ENCODE measurements at regions not wholly inside any gene's neighbourhood (a gene's known extent, or its start where the extent isn't known, plus 50 kb on each side); places are given as distances from the start of the nearest gene placed in this dataset.
A peak's percentile ranks its signal among the peaks of the same experiment; 100 is the strongest.

DNA sequence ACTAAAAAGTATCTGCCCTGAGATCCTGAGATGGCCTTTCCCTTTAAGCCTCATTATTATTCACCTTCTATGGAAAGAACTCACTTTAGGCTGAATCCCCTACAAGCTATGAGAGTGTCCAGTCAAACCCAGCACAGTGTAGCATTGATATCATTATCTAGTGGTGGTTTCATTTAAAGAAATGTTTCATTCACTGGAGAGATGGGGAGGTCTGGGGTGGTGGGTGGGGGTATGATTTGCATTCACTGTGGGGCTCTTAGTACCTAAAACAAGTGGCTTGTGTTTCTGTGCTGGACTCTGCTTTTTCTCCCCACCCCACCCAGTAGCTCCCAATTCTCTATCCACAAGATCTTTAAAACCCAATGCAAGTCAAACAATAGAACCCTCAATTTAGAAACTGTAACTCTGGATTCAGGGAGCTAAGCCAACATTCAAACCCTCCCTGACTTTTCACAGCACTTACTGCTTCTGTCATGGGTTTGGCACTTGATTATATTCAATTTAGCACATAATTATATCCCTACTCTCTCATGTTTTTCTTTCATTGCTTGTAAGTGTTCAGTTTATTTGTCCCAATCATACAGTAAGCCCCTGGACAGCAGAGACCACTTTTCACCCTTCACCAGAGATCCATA is 310.5 kb upstream of the THBS1 start:
- peak; percentile 53 for DNase-seq (ENCODE audit: low read depth)

DNA sequence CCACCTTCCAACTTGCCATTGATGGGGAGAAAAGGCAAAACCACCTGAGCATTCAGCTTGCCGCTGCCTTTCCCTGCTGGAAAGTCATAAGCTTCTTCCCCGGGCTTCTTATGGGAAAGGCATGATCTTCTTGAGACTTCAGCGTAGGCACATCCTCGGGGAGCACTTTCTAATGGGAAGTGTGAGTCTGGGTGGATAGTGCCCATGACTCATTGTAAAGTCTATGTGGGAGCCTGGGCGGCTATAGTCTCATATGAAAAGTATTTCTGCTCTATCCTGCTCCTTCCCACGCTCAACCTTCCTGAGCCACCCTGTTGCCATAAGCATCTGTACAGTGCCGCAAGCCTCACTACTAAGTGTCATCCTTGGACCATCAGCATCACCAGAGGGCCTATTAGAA is 309.9 kb upstream of the THBS1 start:
- DNase-seq (ENCODE audit: low read depth) = peak; percentile 98

GRCh38 chr15:39272901-39273300 is 308.0 kb upstream of the THBS1 start:
- DNase-seq (ENCODE audit: low read depth) = no peak

DNA sequence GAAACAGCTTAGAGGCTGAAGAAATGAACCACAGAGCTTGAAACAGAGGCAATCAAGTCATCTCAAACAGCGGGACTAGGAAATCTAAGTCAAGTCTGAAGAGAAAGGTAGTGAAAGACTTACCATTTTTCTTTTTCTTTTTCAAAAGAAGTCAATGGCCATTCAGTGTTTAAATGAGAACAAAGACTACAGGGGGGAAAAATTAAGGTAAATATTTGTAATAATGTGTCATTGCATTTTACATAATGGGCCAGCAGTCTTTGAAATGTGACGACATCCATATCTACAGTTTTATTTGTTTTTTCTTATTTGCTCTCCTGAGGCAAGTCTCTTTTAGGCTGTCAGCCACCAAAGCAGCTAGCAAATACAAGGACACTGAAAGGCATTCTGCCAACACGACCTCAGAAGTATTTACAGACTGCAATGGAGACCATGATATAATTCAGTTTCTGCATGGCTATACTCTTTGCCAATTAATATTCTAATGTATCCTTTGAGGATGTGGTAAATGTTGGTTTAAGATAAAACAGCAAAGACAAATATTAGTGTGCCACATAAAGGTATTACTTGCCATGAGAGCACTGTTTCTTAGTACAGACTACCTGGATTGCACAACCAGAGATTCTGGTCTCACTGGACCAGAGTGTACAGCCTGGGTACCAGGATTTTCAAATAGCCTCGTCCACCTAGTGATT is 307.0 kb upstream of the THBS1 start:
- DNase-seq (ENCODE audit: low read depth) = peak; percentile 57

DNA sequence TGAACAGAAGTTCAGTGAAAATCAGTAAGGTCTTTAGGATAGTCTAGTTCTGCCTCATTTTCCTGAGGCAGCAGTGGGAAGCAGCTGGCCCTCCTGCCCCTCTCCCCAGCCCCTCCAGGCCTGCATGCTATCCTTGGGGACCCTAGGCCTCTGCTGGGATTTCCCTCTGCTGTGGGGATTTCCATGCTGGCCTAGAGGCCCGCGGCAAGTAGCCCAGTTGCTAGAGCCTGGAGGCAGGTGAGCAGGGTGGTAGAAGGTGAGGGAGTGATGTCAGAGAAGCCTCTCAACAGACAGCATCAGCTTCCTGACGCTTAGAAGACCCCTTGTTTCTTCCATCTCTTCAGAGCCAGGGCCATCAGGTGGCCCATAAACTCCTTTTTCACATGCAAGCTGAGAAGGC is 305.8 kb upstream of the THBS1 start:
- DNase-seq (ENCODE audit: low read depth) = no peak

GRCh38 chr15:39279311-39279710 is 301.6 kb upstream of the THBS1 start:
- no peak for DNase-seq (ENCODE audit: low read depth)

DNA sequence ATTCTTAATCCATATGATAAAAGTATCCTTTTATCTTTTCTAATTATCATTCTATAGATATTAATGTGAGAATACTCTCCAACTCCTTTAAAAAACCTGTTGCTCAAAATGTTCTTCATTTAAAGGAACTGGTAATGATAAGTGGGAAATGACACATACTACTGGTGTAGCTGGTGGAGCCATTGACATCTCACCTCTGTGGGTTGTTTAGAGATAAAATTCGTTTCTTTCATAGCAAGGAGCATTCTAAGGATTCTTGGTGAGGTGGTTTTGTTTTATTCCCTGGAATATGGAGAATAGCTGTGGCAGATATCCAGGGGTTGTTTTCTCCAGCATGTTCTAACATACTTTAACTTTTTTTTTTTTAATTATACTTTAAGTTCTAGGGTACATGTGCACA is 299.8 kb upstream of the THBS1 start:
- peak; percentile 49 for DNase-seq (ENCODE audit: low read depth)

GRCh38 chr15:39282663-39283208 is 298.1 kb upstream of the THBS1 start:
- peak; percentile 87 for DNase-seq (ENCODE audit: low read depth)

GRCh38 chr15:39283531-39283930 is 297.3 kb upstream of the THBS1 start:
- DNase-seq (ENCODE audit: low read depth) = peak; percentile 70

DNA sequence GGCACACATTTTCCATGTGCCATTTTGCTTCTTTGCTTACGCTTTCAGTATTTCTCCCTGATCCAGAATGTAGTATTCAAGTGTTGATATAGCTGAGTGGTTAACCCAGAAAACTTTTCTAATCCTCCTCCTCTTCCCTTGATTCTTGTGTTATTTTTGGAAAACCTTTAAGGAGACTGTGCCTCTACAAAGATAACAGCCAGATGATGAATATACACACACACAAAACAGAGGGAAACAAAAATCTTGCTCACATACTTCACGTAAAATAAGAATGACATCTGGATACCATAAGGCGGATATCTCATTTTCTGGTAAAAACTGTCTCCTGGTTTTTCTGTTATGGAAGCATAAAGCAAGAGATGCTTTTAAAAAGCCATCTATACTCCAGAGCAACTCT is 295.8 kb upstream of the THBS1 start:
- DNase-seq (ENCODE audit: low read depth) = peak; percentile 71

DNA sequence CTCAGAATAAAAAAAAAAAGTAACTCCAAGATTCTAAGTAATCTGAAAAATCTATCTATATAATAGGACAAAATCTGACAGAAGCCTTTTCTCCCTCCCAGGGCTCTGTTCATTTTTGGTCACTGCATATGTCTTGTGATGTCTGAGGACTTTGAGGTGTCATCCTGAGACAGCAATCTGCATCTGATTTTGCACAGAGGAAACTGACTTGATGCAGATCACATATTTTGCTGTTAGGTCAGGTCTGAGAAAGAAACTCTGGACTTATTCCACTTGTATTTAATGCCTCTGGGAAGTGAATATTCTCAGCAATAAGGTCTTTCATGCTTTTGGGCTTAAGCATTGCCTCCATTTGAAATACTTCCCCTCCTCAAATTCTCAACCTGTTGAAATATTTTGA is 295.2 kb upstream of the THBS1 start:
- no peak for DNase-seq (ENCODE audit: low read depth)

- peak; percentile 46 for DNase-seq (ENCODE audit: low read depth)
These were observed 294.2 kb upstream of the THBS1 start for GRCh38 chr15:39286706-39287105.

DNA sequence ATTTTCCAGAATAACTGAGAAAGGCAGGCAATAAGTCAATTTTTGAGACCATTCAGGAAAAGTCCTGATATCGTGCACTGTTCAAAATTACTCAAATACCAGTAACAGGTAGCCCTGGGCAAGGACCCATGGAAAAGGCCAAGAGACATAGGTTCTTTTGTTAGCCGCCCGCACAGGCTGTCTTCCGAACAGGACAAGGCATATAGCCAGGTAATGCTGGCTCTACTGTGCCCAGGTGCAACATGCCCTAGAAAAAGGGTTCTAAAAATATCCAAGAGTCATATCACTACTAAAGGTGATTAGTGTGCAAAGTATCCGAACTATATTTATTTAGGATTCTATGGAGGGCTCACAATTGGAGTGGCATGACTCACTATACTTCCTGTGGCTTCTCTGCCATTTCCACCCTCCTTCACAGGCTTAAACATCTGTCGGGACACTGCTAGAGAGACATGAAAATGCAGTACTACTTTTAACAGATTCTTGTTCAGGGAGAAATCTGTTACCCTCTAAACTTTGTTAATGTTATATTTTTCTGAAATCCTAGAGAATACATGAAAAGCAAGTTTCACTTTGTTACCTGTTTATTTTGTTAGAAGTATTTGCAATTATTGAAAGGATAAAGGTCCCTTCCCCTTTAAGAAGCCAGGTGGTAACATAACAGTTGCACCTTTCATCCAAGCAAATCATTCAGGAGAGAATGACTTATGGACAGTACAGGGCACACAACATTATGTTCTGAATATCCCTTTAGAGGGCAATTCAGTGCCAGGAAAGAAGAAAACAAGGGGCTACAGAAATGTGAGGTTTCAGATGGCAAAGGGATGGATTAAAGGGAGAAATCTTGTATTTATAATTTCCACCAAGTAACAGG is 293.3 kb upstream of the THBS1 start:
- DNase-seq (ENCODE audit: low read depth) = peak; percentile 83

DNA sequence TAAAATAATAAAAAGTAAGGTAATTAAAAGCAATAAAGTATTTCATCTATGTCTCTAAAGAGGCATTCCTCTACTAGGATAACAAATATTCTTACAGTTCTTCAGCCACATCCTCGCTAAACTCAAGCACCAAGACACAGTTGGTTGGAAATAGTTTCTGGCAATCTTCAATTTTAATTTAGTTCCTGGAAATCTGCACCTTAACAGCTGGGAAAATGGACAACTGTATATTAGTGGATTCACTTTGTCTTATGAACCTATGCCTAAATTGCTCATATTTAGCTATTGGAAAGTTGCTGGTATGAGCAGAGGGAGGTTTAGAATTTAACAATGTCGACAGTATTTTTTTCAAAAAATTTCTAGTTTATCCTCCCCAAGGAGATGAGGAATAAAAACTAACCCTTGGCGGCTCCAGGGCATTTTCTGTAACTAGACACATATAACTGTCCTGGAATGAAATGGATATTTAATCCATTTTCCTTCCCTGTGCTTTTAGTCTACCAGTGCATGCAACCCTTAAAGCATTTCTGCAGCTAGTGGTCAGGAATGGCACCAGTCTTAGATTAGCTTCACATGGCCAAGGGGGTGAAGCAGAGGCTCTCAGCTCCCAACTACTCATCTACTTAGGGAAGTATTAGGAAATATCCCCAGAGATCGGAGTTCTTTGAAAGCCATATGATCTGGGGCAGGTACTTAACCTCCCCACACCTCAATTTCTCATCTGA is 290.0 kb upstream of the THBS1 start:
- DNase-seq (ENCODE audit: low read depth) = no peak

GRCh38 chr15:39291690-39292089 is 289.2 kb upstream of the THBS1 start:
- DNase-seq (ENCODE audit: low read depth) = no peak

DNA sequence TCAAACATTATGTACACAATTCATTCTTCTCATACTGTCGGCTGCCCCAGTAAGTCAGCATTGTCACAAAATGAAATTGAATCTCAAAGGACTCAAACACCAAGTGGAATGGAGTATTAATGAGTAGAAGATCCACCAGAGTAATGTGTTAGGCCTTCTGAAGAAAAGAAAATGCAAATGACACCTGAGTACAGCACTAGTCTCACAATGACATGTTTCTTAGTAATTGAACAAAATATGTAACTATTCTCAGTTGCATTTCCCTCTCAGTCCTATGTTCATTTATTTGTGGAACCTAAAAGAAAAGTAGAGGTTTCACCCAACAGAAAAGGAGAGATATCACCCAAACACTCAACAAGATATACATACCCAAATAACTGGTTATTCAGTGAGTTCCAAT is 283.9 kb upstream of the THBS1 start:
- no peak for DNase-seq (ENCODE audit: low read depth)

GRCh38 chr15:39298271-39298962 is 282.5 kb upstream of the THBS1 start:
- DNase-seq (ENCODE audit: low read depth) = no peak

- DNase-seq (ENCODE audit: low read depth) = peak; percentile 87
These were observed 281.2 kb upstream of the THBS1 start for GRCh38 chr15:39299486-39300267.

DNA sequence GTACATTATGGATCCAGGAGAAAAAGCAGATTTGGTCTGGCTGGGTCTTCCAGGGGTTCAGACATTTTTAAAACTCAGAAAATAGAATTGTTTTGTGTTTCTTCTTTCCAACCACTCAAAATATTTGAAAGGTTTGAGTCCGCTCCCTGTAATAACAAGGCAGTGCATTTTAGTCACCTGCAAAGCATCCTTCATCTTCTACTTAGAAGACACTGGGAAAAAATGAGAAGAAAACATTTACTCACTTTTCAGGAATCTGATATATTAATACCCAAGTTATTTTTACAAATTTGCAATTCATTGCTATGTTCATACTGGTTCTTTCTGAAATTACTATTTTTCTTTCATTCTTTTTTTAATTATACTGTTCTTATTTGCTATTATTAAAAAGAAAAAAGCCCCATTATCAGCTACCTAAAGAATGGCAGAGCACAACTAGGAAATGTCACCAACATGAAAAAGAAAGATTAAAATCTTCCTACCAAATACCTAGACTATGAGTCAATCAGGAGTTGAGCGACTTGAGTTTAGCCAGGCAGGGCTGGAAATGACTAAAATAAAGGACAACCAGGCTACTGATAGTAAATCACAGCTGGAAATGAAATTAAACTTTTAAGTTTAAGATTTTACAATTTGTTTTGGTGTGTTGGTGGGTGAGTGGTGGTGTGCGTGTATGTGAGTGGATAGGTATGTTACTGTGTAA is 280.3 kb upstream of the THBS1 start:
- peak; percentile 91 for DNase-seq (ENCODE audit: low read depth)

- peak; percentile 93 for DNase-seq (ENCODE audit: low read depth)
These were observed 279.3 kb upstream of the THBS1 start for GRCh38 chr15:39301589-39301999.
